Neural cell (in vitro differentiated cells): ENCODE measurements at regions not wholly inside any gene's neighbourhood (a gene's known extent, or its start where the extent isn't known, plus 50 kb on each side); places are given as distances from the start of the nearest gene placed in this dataset.

Experiments
- H2AFZ ChIP-seq: fragments of 200-600, 300-800 bp; sonication (generic), shearing (Covaris generic); 2 replicates; pipeline ENCODE4 v1.6.0; 2014; ENCODE audit warnings: low read depth, mild to moderate bottlenecking, antibody characterized with exemption, low read length, moderate library complexity
- H3F3A ChIP-seq: fragments of 200-600 bp; shearing (Covaris generic); 2 replicates; pipeline ENCODE4 v1.6.1; 2016; ENCODE audit warnings: mild to moderate bottlenecking, moderate library complexity, mixed read lengths, antibody characterized with exemption, low read length; ENCODE audit not compliant: insufficient read depth, poor library complexity, severe bottlenecking
- H3K27ac ChIP-seq: fragments of 200-600, 300-800 bp; sonication (generic), shearing (Covaris generic); 2 replicates; pipeline ENCODE4 v1.5.1; 2014; ENCODE audit warnings: mild to moderate bottlenecking, low read length, moderate library complexity
- H3K27me3 ChIP-seq: fragments of 300-800, 200-600 bp; sonication (generic), shearing (Covaris generic); 2 replicates; pipeline ENCODE4 v1.6.0; 2014; ENCODE audit warnings: mild to moderate bottlenecking, low read depth, low read length, moderate library complexity; ENCODE audit not compliant: insufficient read depth
- H3K36me3 ChIP-seq: fragments of 300-800, 200-600 bp; sonication (generic), shearing (Covaris generic); 2 replicates; pipeline ENCODE4 v1.5.1; 2014; ENCODE audit warnings: mild to moderate bottlenecking, antibody characterized with exemption, low read length, moderate library complexity; ENCODE audit not compliant: insufficient read depth
- H3K4me2 ChIP-seq: fragments of 300-800, 200-600 bp; sonication (generic), shearing (Covaris generic); 2 replicates; pipeline ENCODE4 v1.6.0; 2014; ENCODE audit warnings: mild to moderate bottlenecking, low read length
- H3K4me3 ChIP-seq: fragments of 300-800, 200-600 bp; sonication (generic), shearing (Covaris generic); 2 replicates; pipeline ENCODE4 v1.5.1; 2014; ENCODE audit warnings: mild to moderate bottlenecking, low read length, moderate library complexity
- H3K79me2 ChIP-seq: fragments of 200-600 bp; shearing (Covaris generic); replicated peaks from 2 replicates; pipeline ENCODE4 v1.6.0; 2014; ENCODE audit warnings: mild to moderate bottlenecking, low read length, moderate library complexity; ENCODE audit not compliant: insufficient read depth
- H3K9ac ChIP-seq: fragments of 300-800, 200-600 bp; sonication (generic), shearing (Covaris generic); 2 replicates; pipeline ENCODE4 v1.6.1; 2016; ENCODE audit warnings: mild to moderate bottlenecking, low read length, mixed read lengths
- H3K9me2 ChIP-seq: fragments of 200-600 bp; shearing (Covaris generic); 2 replicates; pipeline ENCODE4 v1.6.1; 2016; ENCODE audit warnings: mild to moderate bottlenecking, low read length, mixed read lengths; ENCODE audit not compliant: insufficient read depth
- H3K9me3 ChIP-seq: fragments of 200-600, 300-800 bp; sonication (generic), shearing (Covaris generic); 2 replicates; pipeline ENCODE4 v1.6.1; 2016; ENCODE audit warnings: mild to moderate bottlenecking, mixed run types, low read length, moderate library complexity, mixed read lengths
- H4K20me1 ChIP-seq: fragments of 200-600 bp; shearing (Covaris generic); 2 replicates; pipeline ENCODE4 v1.6.1; 2016; ENCODE audit warnings: mild to moderate bottlenecking, mixed run types; ENCODE audit not compliant: insufficient read depth
- CTCF ChIP-seq: fragments of 450-650 bp; IDR thresholded peaks from 2 replicates; pipeline ENCODE4 v1.5.1; 2014; ENCODE audit warnings: antibody characterized with exemption, mild to moderate bottlenecking, moderate library complexity; ENCODE audit not compliant: poor library complexity, severe bottlenecking
- EP300 ChIP-seq: fragments of 450-650 bp; conservative IDR thresholded peaks from 2 replicates; pipeline ENCODE4 v1.6.1; 2014; ENCODE audit warnings: antibody characterized with exemption, mild to moderate bottlenecking, moderate library complexity; ENCODE audit not compliant: poor library complexity, severe bottlenecking
- EZH2 ChIP-seq: fragments of 200-600, 300-800 bp; shearing (Covaris generic), sonication (generic); IDR thresholded peaks from 2 replicates; pipeline ENCODE4 v1.6.1; 2014; ENCODE audit warnings: antibody characterized with exemption, low read length, borderline replicate concordance, mild to moderate bottlenecking; ENCODE audit not compliant: insufficient read depth, poor library complexity, severe bottlenecking
- MXI1 ChIP-seq: fragments of 450-650 bp; conservative IDR thresholded peaks from 2 replicates; pipeline ENCODE4 v1.6.1; 2014; ENCODE audit warnings: antibody characterized with exemption, mild to moderate bottlenecking; ENCODE audit not compliant: poor library complexity, severe bottlenecking
- POLR2AphosphoS5 ChIP-seq: IDR thresholded peaks from 2 replicates; pipeline ENCODE4 v1.6.1; 2012
- REST ChIP-seq: IDR thresholded peaks from 2 replicates; pipeline ENCODE4 v1.6.1; 2012; ENCODE audit warnings: borderline replicate concordance
- SMC3 ChIP-seq: fragments of 450-650 bp; conservative IDR thresholded peaks from 2 replicates; pipeline ENCODE4 v1.6.1; 2014; ENCODE audit warnings: antibody characterized with exemption, mild to moderate bottlenecking, moderate library complexity; ENCODE audit not compliant: poor library complexity
- TAF1 ChIP-seq: IDR thresholded peaks from 2 replicates; pipeline ENCODE4 v1.6.1; 2012; ENCODE audit warnings: low read depth

DNA sequence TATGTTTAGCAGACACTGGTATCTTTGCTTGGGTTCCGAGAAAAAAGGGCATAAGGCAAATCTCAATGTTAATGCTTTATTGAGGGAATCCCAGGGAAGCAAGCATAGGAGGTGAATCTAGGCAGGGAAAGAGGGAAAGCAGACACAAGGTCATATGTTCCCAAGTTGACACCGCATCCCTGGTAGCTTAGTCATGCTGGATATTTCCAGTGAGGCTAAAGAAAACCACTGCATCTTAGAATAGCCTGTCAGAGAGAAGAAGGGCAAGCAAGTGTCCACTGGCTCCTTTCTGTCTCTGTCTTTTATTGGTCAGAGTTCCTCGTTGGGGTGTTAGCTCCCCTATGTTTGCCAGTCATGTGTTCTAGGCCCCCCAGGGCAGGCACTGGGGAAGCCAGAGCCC lies 104.7 kb downstream of the NKX6-1 start:
- no peak overlapping the region for H3K4me3 ChIP-seq
- no peaks in the 10 kb centered on the region for H4K20me1 ChIP-seq
- H3K27me3 ChIP-seq, result peaks cover 45% of the 10 kb centered on the region
- no peak overlapping the region for H2AFZ ChIP-seq
- H3F3A ChIP-seq, result peaks cover 3% of the 10 kb centered on the region
- no peaks in the 10 kb centered on the region for H3K36me3 ChIP-seq
- H3K9me2 ChIP-seq, result no peaks in the 10 kb centered on the region
- no peak for TF ChIP-seq EP300
- no peak for TF ChIP-seq REST
- TF ChIP-seq TAF1, result no peak
- H3K4me2 ChIP-seq, result no peak overlapping the region
- H3K9me3 ChIP-seq, result no peaks in the 10 kb centered on the region
- no peak overlapping the region for H3K27ac ChIP-seq
- no peaks in the 10 kb centered on the region for H3K79me2 ChIP-seq
- H3K9ac ChIP-seq, result no peak overlapping the region

DNA sequence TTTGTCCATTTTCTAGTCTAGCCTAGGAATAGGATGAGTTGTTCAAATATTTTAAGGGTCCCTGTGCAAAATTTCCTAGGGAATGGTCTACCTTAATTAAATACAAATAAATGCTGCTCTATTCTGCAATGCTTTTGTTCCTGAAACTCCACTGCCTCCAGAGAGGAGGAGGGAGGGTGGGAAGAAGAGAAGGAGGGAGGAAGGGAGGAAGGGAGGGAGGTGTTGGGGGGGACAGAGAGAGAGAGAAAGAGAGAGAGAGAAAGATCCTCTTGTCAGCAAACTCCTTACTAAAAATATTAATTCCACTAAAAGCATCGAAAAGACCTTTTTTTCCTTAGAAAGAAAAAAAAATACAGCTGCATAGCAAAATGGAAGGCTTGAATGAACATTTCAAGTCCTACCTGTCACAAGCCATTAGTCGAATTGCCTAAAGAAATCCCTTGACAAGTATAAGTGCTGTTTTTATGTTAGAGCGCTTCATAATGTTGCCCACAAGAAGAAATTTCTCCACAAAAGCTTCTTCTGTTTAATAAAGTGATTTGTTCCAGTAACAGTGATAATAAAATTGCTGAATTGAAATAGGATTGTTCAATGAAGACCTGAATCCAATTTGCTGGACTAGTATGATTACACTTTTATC lies 106.0 kb downstream of the NKX6-1 start:
- Histone ChIP-seq H3K9me2 (no peaks in the 10 kb centered on the region), H3K36me3 (no peaks in the 10 kb centered on the region), H3K9ac (peak overlapping the region; percentile 6), H3K4me3 (peak overlapping the region; percentile 12), H4K20me1 (no peaks in the 10 kb centered on the region), H3K27me3 (peaks cover 58% of the 10 kb centered on the region), H3K27ac (peak overlapping the region; percentile 33), H3K4me2 (no peak overlapping the region), H3K79me2 (no peaks in the 10 kb centered on the region), H3F3A (peaks cover 3% of the 10 kb centered on the region), H2AFZ (no peak overlapping the region), H3K9me3 (no peaks in the 10 kb centered on the region)
- TF ChIP-seq MXI1 (no peak), CTCF (no peak), EP300 (peak; percentile 91), SMC3 (no peak), POLR2AphosphoS5 (peak; percentile 89), TAF1 (no peak), REST (peak; percentile 54), EZH2 (no peak)
